ENCODE measurements at regions not wholly inside any gene's neighbourhood (a gene's known extent, or its start where the extent isn't known, plus 50 kb on each side); places are given as distances from the start of the nearest gene placed in this dataset.

- DNase-seq, result no peak
Observed at GRCh38 chr12:104858611-104859543, 99.2 kb downstream of the SLC41A2 start.

- DNase-seq, result no peak
Observed at GRCh38 chr12:104856531-104856930, 101.6 kb downstream of the SLC41A2 start.

- DNase-seq, result no peak
Observed at GRCh38 chr12:104855599-104855998, 102.5 kb downstream of the SLC41A2 start.

- DNase-seq, result no peak
Observed at GRCh38 chr12:104852896-104853295, 105.2 kb downstream of the SLC41A2 start.

- DNase-seq, result no peak
Observed at GRCh38 chr12:104852102-104852501, 106.0 kb downstream of the SLC41A2 start.

GRCh38 chr12:104850781-104851180, 107.3 kb downstream of the SLC41A2 start:
- no peak for DNase-seq

- no peak for DNase-seq
Observed at GRCh38 chr12:104846056-104846767, 111.9 kb downstream of the SLC41A2 start.

- no peak for DNase-seq
Observed at GRCh38 chr12:104844123-104844522, 114.0 kb downstream of the SLC41A2 start.

GRCh38 chr12:104840262-104840661, 117.8 kb downstream of the SLC41A2 start:
- DNase-seq, result no peak

- DNase-seq, result no peak
Observed at GRCh38 chr12:104835317-104835716, 122.8 kb downstream of the SLC41A2 start.

- DNase-seq, result no peak
Observed at GRCh38 chr12:104834607-104835006, 123.5 kb downstream of the SLC41A2 start.

- no peak for DNase-seq
Observed at GRCh38 chr12:104833756-104834155, 124.3 kb downstream of the SLC41A2 start.

- no peak for DNase-seq
Observed at GRCh38 chr12:104828015-104828414, 130.1 kb downstream of the SLC41A2 start.

GRCh38 chr12:104827587-104827986, 130.5 kb downstream of the SLC41A2 start:
- no peak for DNase-seq

GRCh38 chr12:104825408-104825807, 132.7 kb downstream of the SLC41A2 start:
- DNase-seq, result no peak

- DNase-seq, result no peak
Observed at GRCh38 chr12:104823985-104824461, 134.1 kb downstream of the SLC41A2 start.

GRCh38 chr12:104822941-104823340, 135.1 kb downstream of the SLC41A2 start:
- no peak for DNase-seq

- no peak for DNase-seq
Observed at GRCh38 chr12:104816845-104817503, 141.1 kb downstream of the SLC41A2 start.

- no peak for DNase-seq
Observed at GRCh38 chr12:104815935-104816334, 142.2 kb downstream of the SLC41A2 start.

- no peak for DNase-seq
Observed at GRCh38 chr12:104814944-104815343, 143.1 kb downstream of the SLC41A2 start.
